ENCODE measurements at regions not wholly inside any gene's neighbourhood (a gene's known extent, or its start where the extent isn't known, plus 50 kb on each side); places are given as distances from the start of the nearest gene placed in this dataset.
"Not testable (repeated sequence)": the region's sequence is repeated elsewhere in the genome, so short reads cannot be mapped to it uniquely, and the experiment has no call there.

DNA sequence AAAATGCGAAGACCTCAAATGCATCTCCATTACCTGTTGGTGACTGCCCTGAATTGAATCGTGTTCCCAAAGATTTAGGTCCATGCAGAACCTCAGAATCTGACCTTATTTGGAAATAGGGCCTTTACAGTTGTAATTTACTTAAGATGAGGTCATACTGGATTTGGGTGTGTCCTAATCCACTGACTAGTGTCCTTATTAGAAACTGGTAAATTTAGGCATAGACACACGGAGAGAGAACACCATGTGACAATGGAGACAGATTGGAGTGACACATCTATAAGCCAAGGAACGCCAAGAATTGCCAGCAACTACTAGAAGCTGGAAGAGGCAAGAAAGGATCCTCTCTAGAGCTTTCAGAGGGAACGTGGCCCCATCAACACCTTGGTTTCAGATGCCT lies 203.1 kb downstream of the SMAD2 start:
- no peak for DNase-seq

DNA sequence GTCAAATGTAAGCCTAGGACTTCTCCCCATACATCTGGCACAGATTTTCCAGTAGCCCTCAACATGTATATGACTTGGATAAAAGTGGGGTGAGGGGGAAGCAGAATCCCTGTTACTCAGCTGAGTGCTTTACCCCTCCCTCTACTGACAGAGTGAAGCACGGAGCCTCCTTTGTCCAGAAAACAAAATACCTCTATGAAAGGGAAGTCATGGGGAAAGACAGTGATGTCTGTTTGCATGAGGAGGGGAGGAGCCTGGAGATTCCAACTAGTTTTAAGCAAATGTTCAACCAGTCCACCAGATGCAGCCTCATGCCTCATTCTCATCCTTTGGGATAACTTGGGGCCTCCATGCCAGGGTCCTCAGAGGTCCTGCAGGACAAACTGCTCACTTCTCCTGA lies 203.9 kb downstream of the SMAD2 start:
- no peak for DNase-seq

DNA sequence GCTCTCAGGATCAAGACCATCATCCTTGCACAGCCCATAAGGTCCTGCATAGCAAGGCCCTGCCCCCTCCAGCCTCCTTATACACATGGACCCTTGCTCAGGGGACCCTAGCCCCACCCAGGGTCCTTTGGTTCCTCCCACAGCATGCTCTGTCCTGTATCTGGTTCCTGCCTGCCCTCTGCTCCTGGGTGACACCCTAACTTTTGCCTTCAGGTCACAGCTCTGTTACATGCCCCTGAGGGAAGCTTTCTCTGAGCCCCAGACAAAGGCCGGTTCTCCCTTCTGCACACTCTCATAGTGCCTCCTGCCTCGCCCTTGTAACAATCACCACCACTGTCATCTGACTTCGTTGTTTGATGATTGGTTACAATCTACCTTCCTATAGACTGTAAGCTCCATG lies 204.8 kb downstream of the SMAD2 start:
- no peak for DNase-seq

DNA sequence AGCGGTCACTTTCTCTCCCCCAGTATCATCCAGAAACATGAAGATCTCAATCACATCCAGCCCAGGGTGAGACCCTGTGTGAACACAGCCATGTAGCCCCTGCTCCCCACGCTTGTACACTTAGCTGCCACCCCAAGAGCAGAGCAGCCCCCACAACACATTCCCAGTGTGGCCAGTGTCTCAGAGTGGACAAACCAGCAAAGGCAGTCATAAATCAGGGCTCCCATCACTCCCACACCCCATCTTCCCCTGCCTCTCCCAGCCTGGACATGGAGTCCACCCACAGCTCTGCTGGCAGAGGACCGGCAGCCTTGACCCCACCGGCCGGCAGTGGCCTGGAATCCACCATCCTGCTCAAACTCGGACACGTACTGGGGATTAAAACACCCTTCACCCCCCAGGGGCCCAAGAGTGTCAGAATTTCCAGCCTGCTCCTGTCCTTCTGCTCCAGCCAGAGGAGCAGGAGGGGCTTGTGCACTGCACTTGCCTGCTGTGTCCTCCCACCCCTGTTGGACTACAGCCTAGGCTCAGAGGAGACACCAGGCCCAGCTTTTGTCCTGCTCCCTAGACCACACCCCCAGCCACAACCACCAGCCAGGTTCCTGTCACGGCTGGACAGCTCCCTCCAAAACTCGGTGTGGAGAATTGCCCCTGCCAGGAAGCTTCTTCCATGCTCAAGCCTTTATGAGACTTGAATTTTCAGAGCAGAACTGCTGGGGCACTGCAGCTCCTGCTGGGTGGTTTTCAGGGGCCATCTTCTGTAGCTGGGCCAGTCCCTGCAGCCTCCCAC lies 206.1 kb downstream of the SMAD2 start:
- DNase-seq: no peak

DNA sequence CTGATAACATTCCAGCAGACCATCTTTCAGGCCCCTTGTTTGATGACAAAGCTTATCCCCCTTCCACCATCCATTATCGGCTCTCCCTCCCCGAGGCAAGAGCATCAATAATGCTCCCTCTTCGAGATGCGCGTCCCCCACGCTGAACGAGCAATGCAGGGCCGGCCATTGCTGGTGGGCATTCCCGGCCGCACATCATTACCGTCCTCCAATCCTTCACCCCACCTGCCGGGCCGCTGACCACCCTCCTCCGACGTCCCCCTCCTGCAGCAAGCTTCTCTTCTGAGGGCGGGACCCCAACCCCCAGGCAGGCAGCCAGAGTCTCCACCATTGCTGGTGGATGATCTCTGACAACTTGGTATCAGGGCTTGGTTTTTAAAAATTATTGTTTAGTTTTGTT lies 208.6 kb downstream of the SMAD2 start:
- no peak for DNase-seq

DNA sequence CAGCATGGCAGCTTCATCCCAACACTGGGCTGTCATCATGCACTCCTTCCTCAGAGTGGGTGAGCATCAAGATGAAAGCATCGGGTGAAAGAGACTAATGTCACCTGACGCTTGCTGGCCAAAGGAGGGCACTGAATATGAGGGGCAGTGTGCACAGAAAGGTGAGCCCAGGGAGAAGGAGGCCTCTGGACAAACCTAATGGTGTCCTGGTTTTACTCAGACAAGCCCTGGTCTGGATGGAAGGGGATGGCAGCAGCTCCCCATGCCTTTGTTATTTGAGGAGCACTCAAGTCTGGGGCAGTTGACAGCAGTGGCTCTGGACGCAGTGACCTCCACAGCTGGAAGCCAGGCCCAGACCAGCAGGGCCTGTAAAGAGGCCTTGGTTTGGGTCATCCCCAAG lies 209.7 kb downstream of the SMAD2 start:
- no peak for DNase-seq

DNA sequence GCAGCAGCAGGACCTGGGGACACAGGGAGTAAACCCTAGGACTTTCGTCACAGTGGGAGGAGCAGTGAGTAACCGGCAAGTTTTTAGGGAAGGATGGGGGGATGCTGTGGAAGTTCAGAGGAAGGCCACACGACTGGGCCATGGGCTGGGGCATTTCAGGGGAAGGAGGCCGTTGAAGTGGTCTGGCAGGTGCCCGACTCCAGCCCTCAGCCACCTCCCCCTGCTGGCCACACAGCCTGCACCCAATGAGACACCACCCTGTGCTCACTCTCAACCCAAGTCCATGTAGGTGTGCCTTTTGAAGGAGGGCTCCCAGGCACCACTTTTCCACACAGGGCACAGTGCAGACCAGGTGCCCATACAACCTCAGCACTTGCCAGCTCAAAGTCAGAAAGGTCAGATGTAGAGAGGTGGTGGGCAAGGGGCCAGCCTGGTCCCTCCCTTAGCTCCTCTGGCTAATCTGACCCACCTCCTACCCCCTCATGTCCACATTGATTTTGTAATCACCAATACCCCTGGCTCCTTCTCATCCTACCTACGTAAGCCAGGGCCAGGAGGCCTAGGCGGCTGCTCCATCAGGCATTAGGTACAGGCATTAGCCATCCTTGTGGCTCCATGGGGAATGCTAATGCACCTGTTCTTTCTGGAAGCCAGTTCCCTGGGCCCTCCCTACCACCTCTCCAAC lies 211.2 kb downstream of the SMAD2 start:
- no peak for DNase-seq

DNA sequence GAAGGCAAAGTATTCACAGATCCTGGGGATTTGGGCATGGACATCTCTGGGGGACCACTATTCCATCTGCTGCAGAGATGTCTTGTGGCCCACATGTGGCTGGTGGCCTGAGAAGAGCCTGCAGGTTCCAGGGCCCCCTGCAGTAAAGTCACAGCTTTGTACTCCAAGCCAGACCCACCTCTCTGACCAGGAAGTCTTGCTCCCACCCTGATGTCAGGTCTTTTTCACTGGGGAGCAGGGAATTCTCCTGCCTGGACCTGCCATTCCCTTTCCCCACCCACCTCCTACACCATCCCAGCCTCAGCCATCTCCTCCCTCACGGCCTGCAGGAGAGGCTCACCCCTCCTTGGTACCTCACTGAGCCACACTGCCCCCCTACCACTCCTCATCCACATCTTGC lies 211.8 kb downstream of the SMAD2 start:
- DNase-seq: no peak

DNA sequence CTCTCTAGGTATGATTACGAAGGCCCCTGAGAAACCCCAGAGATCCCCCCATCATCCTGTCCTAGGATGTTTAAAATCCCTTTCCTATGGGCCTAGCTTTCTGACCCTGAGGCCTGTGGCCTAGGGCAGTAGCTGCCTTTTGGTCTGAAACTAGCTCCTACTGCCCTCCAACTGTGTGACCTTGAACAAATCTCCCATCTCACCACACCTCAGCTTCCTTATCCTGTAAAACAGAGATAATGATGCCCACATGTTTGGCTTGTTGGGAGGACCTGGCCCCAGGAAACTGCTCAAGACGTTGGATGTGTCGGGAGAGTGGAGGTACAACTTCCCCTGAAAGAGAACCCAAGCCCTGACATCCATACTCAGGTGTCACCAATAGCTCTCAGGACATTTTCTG lies 213.2 kb downstream of the SMAD2 start:
- DNase-seq: no peak

DNA sequence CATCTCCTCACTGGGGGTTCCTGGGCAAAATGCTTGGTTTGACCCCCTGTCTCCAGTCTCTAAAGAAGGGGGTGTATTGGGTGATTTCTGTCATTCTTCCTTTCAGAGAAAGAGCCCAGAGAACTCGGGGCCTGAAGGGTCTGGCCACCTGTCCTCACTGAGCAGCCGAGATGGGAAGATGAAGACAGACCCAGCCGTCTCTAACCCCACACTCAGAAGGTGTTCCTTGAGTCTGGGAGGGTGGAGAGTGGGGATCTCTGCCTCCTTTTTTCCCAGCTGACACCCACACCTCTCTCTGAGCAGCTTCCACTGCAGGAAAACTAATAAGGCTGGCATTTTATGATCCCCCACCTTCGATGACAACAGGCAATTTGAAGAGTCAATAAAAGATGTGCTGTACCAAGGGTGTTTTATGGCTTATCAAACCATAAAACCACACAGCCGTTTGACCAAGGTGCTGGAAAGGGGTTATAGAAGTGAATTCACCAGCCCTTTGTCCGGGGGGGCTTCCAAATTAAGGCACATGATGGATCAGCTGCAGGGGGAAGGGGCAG lies 213.8 kb downstream of the SMAD2 start:
- DNase-seq: no peak

DNA sequence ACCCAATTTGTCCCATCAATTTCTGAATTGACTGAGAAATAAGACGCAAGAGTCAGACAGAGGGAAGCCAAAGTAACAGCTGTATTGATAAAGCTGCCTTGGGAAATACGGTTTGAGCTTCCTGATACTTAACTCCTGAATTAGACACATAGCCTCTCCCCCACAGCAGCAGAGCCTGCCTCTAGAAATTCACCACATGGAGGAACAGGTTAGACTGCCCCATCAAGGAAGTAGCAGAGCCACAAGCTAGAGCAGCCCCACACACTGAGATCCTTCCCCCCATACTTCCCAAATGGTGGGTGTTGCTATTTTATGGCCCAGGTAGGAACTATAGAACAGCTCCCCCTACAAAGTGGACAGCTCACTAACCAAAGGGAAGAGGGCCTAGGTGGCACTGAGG lies 220.0 kb downstream of the SMAD2 start:
- DNase-seq: no peak

DNA sequence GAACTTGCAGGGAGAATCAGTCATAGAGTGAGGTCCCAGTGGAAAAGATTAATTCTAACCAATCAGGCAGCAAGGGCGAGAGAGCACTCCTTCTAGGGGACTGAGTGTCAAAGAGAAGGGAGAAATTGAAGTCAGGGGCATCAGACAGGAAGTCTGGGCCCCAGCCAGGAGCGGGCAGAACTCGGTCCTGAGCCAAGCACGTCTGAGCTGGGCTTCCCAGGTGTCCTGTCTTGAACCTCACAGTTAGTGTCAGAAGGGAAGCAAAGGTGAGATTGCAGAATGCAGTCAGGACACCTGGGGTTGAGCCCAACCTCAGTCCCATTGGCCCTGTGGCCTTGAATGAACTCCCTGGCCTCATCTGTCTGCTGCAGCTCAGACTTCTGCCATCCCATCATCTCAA lies 220.9 kb downstream of the SMAD2 start:
- no peak for DNase-seq

DNA sequence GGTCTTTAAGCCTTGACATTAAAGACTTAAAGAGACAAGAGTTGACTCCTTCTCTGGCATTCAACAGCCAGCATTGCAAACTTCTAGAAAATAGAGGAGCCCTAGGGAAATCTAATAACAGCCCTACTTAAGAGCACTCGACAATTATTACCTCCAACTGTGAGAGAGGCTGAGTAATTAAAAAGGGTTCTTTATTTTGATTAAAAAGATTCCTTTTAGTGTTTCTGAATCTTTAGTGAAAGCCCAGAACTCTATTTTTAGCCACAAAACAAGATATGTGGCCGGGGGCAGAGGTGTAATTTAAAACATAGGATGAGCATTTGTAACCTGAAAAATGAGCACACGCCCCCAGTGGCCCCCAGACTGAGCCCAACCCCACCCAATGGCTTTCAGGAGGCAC lies 222.3 kb downstream of the SMAD2 start:
- no peak for DNase-seq

DNA sequence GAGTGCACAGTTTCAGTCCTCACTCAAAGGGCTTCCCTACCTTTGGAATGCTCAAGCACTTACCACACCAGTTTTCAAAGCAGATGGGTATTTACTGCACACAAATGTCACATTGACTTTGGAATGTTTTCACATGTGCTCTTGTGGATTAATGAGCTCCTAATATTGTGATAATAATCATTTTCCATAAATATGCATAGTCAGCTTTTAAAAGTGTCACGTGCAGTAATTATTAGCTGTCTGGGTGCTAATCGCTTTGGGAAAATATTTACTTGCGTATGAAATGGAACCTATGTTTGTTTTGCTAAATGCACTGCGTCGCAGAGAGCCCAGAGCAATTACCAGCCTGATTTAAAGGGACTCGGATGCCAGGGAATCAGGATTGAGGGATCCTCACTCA lies 229.3 kb downstream of the SMAD2 start:
- DNase-seq: no peak

DNA sequence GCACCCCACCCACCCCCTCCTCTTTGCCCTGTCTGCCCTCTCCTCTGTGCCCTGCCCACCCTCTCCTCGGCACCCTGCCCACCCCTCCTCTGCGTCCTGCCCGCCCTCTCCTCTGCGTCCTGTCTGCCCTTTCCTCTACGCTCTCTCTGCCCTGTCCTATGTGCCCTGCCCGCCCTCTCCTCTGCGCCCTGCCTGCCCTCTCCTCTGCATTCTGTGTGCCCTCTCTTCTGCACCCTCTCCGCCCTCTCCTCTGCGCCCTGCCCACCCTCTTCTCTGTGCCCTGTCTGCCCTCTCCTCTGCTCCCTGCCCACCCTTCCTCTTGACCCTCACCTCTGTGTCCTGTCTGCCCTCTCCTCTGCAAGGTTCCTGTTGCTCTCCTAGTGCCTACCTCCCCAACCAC lies 233.6 kb downstream of the SMAD2 start:
- no peak for DNase-seq

DNA sequence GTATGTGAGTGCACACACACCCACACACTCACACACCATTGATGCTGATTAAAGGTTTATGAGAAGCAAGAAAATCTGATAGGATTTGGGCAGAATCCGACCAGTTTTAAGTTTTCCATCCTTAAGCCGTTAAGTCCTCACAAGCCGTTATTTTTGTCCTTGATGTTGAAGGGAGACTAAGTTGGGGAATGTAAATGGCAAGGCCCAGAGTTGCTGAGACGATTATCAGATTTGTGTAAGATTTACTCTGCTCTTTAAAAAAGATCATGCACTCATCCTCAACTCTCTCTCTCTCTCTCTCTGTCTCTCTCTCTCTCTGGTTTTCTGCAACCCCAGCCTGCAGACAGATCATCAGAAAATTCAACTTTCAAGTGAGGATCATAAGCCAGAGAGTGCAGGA lies 238.8 kb downstream of the SMAD2 start:
- DNase-seq: no peak

DNA sequence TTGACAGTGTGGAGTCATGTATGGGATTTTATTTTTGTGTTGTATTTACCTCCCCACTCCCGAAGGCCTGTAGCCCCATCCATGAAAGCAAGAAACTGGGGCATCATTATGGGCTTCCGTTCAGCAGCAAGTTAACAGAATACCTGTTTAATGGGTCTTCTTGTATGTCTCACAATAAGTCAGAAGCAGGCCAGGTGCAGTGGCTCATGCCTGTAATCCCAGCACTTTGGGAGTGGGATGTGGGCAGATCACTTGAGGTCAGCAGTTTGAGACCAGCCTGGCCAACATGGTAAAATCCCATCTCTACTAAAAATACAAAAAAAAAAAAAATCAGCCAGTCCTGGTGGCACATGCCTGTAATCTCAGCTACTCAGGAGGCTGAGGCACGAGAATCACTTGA lies 239.7 kb downstream of the SMAD2 start:
- not testable (repeated sequence) for DNase-seq

DNA sequence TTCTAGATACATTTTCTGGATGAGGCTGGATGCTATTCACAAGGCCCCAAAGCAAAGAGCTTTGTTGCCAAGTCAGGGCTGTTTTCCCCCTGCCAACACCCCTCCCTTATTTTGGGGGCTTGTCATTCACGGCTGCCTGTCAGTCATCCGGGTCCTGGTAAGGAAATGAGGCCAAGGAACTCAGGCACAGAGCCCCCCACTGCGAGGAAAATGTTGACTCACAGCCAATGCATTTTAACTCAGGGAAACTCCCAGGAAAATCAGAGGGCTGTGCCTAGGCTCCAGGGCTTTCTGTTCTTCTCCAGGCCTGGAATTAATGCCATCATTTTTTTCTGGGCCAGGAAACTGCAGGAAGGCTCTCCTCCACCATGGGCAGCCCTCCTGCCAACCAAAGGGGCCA lies 241.1 kb downstream of the SMAD2 start:
- DNase-seq: no peak

DNA sequence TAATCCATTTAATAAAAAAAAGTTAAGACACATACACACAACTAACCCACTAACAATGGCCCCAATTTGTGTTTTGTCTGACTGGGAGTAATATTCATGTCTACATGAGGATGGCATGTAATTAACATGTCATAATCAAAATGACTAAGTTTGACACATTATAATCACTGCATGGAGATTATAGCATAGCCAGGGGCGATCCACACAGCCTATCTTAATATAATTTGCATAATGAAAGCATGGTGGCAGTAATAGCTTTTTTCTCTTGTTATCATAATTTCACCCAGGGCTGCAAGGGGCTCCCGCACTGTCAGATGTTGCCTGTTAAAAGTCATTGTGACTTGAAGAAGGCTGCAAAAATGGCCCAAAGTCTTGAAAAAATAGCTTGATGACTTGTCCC lies 243.7 kb downstream of the SMAD2 start:
- no peak for DNase-seq

DNA sequence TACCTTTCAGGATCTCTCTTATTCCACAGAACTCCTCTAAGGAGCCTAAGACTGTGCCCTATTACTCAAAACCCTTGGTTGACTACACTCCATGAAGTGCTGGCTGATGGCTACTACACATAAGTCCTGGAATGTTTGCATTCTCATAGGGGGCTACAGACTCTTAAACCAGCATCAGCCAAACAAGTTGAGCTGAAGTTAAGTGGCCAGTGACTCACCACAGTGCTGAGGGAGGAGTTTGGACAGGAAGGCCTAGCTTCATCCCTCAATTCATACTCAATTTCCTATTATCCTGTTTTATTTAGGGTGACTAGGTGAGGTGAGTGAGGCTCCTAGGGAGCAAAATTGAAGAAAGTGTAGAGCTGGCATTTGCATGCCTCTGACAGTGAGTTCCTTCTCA lies 246.7 kb downstream of the SMAD2 start:
- DNase-seq: no peak

DNA sequence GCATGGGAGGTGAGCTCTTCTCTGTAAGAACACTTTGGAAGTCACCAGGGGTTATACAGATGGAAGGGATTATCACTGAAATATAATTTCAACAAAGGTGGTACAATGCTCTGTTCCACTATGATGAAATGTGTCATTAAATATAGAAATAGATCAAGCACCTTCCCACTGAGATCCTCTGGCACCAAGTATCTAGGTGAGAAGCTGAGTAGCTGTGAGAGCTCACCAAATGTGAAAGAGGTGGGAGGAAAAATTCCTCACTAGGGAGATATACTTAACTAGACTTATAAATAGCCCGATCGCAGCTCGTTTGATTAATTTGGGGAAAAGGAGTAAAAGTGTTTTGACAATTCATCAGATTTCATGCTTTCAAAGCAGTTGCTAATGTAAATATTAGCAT lies 247.6 kb downstream of the SMAD2 start:
- DNase-seq: no peak

DNA sequence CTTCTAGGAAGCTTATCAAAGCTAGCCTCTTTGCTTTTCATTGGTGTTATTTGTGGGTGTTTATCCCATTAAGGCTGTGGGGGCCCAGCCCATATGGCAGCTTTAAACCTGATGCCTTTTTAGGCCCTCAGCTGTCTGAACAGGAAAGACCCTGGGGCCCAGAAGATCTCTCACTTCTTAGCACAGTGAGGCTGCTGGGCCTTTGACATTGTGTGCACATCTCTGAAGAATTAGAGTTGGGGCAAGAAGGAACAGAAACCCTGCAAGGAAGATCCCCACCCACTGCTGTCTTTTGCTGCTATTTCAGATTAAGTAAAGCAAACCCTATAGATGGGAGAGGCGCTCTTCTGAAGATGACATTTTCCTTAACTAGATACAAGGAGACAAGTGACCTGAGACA lies 250.0 kb downstream of the SMAD2 start:
- no peak for DNase-seq

DNA sequence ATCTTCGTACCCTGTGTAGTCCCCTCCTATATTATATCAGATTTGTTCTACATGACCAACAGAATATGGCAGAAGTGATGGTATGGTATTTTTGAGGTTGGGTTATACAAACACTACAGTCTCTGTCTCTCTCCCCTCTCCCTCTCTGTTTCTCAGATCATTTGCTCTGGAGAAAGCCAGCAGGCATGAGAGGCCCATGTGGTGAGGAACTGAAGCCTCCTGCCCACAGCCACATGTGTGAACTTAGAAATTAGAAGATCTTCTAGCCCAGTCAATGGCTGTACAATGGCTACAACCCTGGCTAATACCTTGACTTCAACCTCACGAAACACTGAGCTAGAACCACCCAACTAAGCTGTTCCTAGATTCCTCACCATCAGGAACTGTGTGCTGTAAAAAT lies 250.6 kb downstream of the SMAD2 start:
- DNase-seq: no peak

DNA sequence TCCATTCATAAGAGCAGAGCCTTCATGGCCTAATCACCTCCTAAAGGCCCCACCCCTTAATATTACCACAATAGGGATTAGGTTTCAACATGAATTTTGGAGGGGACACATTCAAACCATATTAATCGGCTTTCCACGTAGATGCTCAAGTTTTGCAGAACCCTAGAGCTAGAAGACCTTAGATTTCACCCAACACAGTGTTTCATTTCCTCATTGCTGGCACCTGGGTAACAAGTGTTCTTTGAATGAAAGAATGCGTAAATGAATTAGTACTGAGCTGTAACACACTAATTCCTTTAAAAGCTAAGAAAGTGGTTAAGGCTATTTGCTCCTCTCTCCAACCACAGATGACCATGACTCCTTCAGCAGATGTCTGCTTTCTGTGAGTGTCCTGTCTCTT lies 252.5 kb downstream of the SMAD2 start:
- no peak for DNase-seq

DNA sequence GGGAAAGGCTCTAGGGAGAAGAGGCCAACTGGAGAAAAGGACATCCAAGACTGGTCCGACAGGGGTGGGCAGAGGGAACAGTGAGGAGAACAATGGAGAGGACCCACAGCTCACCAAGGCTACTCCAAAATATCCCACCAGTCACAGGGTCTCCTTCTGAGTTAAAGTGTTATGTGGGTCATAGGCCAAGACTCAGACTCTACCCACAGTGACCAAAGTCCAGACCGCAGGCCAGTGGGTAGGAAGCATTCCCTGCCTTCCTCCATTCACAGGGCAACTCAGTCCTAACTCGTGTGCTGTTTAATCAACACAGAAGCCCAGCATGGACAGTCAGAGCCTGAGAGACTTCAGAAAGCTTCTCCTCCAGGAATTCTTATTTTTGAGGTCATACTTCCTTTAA lies 260.6 kb downstream of the SMAD2 start:
- DNase-seq: no peak

Data from midbrain (tissue), 1 donor.